KMS-11 (cell line): ENCODE measurements at regions not wholly inside any gene's neighbourhood (a gene's known extent, or its start where the extent isn't known, plus 50 kb on each side); places are given as distances from the start of the nearest gene placed in this dataset.

ENCODE experiments used
- H2AFZ ChIP-seq: fragments of 200-600 bp; sonication (generic); 2 replicates; pipeline ENCODE4 v1.6.1; 2016; ENCODE audit warnings: antibody characterized with exemption, mixed run types, low read depth
- H3K27ac ChIP-seq: fragments of 200-600 bp; sonication (generic); 2 replicates; pipeline ENCODE4 v1.6.1; 2016; ENCODE audit warnings: mild to moderate bottlenecking, mixed run types
- H3K27me3 ChIP-seq: fragments of 200-600 bp; sonication (generic); 2 replicates; pipeline ENCODE4 v1.6.1; 2017; ENCODE audit warnings: mild to moderate bottlenecking, low read depth, mixed run types, moderate library complexity; ENCODE audit not compliant: insufficient read depth
- H3K36me3 ChIP-seq: fragments of 200-600 bp; sonication (generic); 2 replicates; pipeline ENCODE4 v1.6.1; 2017; ENCODE audit warnings: mild to moderate bottlenecking, mixed run types; ENCODE audit not compliant: insufficient read depth
- H3K4me1 ChIP-seq: fragments of 200-600 bp; sonication (generic); 2 replicates; pipeline ENCODE4 v1.6.1; 2016; ENCODE audit warnings: mild to moderate bottlenecking, low read depth, mixed run types; ENCODE audit not compliant: poor library complexity, severe bottlenecking
- H3K4me2 ChIP-seq: fragments of 200-600 bp; sonication (generic); 2 replicates; pipeline ENCODE4 v1.7.0; 2016; ENCODE audit warnings: mild to moderate bottlenecking, mixed run types
- H3K4me3 ChIP-seq: fragments of 200-600 bp; sonication (generic); IDR thresholded peaks from 2 replicates; pipeline ENCODE4 v1.6.1; 2017; ENCODE audit warnings: low read depth, low read length, mixed read lengths; ENCODE audit not compliant: insufficient read depth
- H3K79me2 ChIP-seq: fragments of 200-600 bp; sonication (generic); 2 replicates; pipeline ENCODE4 v1.6.1; 2016; ENCODE audit warnings: low read depth, mixed run types; ENCODE audit not compliant: insufficient read depth
- H3K9ac ChIP-seq: fragments of 200-600 bp; sonication (generic); 2 replicates; pipeline ENCODE4 v1.6.1; 2016; ENCODE audit warnings: mild to moderate bottlenecking, mixed run types
- H4K20me1 ChIP-seq: fragments of 200-600 bp; sonication (generic); 2 replicates; pipeline ENCODE4 v1.6.1; 2016; ENCODE audit warnings: mild to moderate bottlenecking, mixed run types; ENCODE audit not compliant: insufficient read depth
- TF ChIP-seq, protein P1 (sequence below): fragments of 200-600 bp; sonication (generic); conservative IDR thresholded peaks from 2 replicates; pipeline ENCODE4 v1.6.1; 2017; ENCODE audit warnings: low read depth, mild to moderate bottlenecking, antibody characterized with exemption, low read length, moderate library complexity, mixed read lengths

DNA sequence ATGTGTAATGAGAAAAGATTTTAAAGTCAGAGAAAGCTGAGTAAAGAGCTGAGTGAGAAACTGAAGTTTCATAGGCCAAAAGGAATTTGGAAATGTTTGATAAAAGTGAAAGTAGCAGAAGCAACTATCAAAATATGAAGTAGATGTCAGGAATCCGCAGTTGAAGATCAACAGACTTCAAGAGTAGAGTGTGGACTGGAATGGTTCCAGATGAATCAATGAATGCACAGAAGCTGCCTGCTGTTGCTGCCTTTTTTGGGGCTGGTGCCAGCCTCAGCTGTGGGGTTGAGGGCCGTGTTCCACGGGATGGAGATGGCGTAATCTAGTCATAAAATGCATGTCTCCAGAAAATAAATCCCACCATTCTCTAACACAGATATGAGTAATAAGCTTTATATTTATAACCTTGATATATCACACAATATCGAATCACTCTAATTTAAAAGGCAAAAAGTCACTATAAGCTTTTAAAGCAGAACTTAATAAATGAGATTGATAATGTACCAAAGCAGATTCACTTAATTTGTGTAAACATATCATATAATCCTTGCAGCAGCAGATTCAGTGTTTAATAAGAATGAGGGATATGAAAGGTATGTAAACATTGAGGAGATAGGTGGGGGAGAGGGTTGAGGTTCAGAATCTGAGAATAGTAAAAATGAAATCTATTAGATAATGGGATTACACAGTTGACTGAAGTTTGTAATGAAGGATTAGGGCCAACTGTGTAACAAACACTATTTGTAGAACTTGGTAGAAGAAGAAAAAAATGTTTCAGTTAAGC lies 652.3 kb upstream of the FTMT start:
- no peak overlapping the region for H3K27ac ChIP-seq
- H3K27me3 ChIP-seq, result no peaks in the 10 kb centered on the region
- H4K20me1 ChIP-seq, result no peaks in the 10 kb centered on the region
- no peak overlapping the region for H3K9ac ChIP-seq
- H3K4me1 ChIP-seq, result no peaks in the 10 kb centered on the region
- no peaks in the 10 kb centered on the region for H3K36me3 ChIP-seq
- H3K4me3 ChIP-seq, result no peak overlapping the region
- no peak overlapping the region for H3K4me2 ChIP-seq
- TF ChIP-seq, protein P1, sequence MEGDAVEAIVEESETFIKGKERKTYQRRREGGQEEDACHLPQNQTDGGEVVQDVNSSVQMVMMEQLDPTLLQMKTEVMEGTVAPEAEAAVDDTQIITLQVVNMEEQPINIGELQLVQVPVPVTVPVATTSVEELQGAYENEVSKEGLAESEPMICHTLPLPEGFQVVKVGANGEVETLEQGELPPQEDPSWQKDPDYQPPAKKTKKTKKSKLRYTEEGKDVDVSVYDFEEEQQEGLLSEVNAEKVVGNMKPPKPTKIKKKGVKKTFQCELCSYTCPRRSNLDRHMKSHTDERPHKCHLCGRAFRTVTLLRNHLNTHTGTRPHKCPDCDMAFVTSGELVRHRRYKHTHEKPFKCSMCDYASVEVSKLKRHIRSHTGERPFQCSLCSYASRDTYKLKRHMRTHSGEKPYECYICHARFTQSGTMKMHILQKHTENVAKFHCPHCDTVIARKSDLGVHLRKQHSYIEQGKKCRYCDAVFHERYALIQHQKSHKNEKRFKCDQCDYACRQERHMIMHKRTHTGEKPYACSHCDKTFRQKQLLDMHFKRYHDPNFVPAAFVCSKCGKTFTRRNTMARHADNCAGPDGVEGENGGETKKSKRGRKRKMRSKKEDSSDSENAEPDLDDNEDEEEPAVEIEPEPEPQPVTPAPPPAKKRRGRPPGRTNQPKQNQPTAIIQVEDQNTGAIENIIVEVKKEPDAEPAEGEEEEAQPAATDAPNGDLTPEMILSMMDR, result no peak
- H3K79me2 ChIP-seq, result no peaks in the 10 kb centered on the region
- no peak overlapping the region for H2AFZ ChIP-seq

DNA sequence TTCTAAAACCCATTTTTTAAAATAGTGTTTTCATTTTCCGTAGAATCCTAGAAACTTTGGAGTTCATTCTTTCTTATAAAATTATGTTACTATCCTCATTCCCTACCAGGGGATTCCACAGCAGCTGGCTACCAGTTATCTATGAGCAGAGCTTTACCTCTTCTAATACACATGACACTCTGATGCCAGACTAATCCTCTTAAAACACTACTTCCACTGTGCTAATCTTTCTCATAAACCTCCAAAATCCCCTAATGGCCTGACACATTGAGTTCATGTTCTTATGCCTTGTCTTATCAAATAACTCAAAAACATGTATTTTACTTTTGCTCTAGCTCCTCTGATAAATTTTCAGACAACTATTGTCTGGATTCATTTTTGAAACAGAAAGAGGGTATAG lies 633.6 kb upstream of the FTMT start:
- Histone ChIP-seq H4K20me1 (no peaks in the 10 kb centered on the region), H3K27ac (no peak overlapping the region), H3K27me3 (no peaks in the 10 kb centered on the region), H3K9ac (no peak overlapping the region), H3K4me3 (no peak overlapping the region), H2AFZ (no peak overlapping the region), H3K36me3 (no peaks in the 10 kb centered on the region), H3K4me2 (no peak overlapping the region), H3K4me1 (peaks cover 10% of the 10 kb centered on the region), H3K79me2 (no peaks in the 10 kb centered on the region)
- TF ChIP-seq, protein P1, result no peak

DNA sequence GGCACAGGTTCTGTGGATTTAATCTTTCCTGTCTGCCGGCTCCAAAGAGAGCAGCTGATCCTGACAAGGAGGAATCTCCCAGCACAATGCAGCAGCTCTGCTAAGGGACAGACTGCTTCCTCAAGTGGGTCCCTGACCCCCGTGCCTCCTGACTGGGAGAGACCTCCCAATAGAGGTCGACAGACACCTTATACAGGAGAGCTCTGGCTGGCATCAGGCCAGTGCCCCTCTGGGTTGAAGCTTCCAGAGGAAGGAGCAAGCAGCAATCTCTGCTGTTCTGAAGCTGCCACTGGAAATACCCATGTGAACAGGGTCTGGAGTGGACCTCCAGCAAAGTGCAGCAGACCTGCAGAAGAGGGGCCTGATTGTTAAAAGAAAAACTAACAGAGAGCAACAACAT lies 630.2 kb upstream of the FTMT start:
- H3K27me3 ChIP-seq, result no peaks in the 10 kb centered on the region
- no peaks in the 10 kb centered on the region for H4K20me1 ChIP-seq
- no peak overlapping the region for H3K9ac ChIP-seq
- H3K4me3 ChIP-seq, result no peak overlapping the region
- H2AFZ ChIP-seq, result no peak overlapping the region
- no peaks in the 10 kb centered on the region for H3K79me2 ChIP-seq
- no peak overlapping the region for H3K27ac ChIP-seq
- no peak overlapping the region for H3K4me2 ChIP-seq
- peaks cover 6% of the 10 kb centered on the region for H3K4me1 ChIP-seq
- TF ChIP-seq, protein P1, result no peak
- H3K36me3 ChIP-seq, result no peaks in the 10 kb centered on the region

DNA sequence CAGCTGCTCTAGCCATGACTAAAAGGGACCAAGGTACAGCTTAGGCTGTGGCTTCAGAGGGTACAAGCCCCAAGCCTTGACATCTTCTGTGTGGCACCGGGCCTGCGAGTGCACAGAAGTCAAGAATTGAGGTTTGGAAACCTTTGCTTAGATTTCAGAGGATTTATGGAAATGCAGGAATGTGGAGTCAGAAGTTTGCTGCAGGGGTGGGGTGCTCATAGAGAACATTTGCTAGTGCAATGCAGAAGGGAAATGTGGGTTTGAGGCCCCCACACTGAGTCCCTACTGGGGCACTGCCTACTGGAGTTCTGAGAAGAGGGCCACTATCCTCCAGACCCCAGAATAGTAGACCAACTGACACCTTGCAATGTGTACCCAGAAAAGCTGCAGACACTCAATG lies 624.9 kb upstream of the FTMT start:
- H3K27ac ChIP-seq, result no peak overlapping the region
- no peak overlapping the region for H3K4me2 ChIP-seq
- H2AFZ ChIP-seq, result no peak overlapping the region
- no peak overlapping the region for H3K9ac ChIP-seq
- no peaks in the 10 kb centered on the region for H3K79me2 ChIP-seq
- H3K27me3 ChIP-seq, result no peaks in the 10 kb centered on the region
- H3K4me1 ChIP-seq, result no peaks in the 10 kb centered on the region
- no peaks in the 10 kb centered on the region for H3K36me3 ChIP-seq
- no peak overlapping the region for H3K4me3 ChIP-seq
- no peaks in the 10 kb centered on the region for H4K20me1 ChIP-seq
- TF ChIP-seq, protein P1, result no peak
